Heart right ventricle (tissue), 16 donors: ENCODE measurements at regions not wholly inside any gene's neighbourhood (a gene's known extent, or its start where the extent isn't known, plus 50 kb on each side); places are given as distances from the start of the nearest gene placed in this dataset.

Experiments used
- ATAC-seq, 8 donors: fragments of 200-7000 bp; cut with Tn5 transposase; one replicate each; pipeline ENCODE4 v1.9.1; 2020; ENCODE audit warnings: mild to moderate bottlenecking in 8 of 8, moderate library complexity in 8 of 8, moderate number of reproducible peaks in 1 of 8
- DNase-seq, 2 donors: peaks; one replicate each; pipeline ENCODE4 v3.0.0-alpha.2; 2020
- H3K27ac ChIP-seq, 10 donors: fragments of 200-600 bp; sonication (generic) in 2 of 10; one replicate each; pipeline versions ENCODE4 v1.5.0 to v1.8.0; 2020 to 2022; ENCODE audit warnings: mild to moderate bottlenecking in 3 of 10
- H3K27me3 ChIP-seq, 7 donors: fragments of 200-600 bp; one replicate each; pipeline ENCODE4 v1.8.0; 2021 to 2022; ENCODE audit warnings: mild to moderate bottlenecking in 2 of 7
- H3K36me3 ChIP-seq, 9 donors: fragments of 200-600 bp; sonication (generic) in 1 of 9; one replicate each; pipeline versions ENCODE4 v1.5.0 to v1.8.0; 2020 to 2022; ENCODE audit warnings: mild to moderate bottlenecking in 2 of 9
- H3K4me1 ChIP-seq, 9 donors: fragments of 200-600 bp; sonication (generic) in 1 of 9; one replicate each; pipeline versions ENCODE4 v1.5.0 to v1.8.0; 2020 to 2022; ENCODE audit warnings: mild to moderate bottlenecking in 4 of 9
- H3K4me3 ChIP-seq, 10 donors: fragments of 200-600 bp; sonication (generic) in 2 of 10; one replicate each; pipeline versions ENCODE4 v1.5.0 to v1.8.0; 2020 to 2022; ENCODE audit warnings: mild to moderate bottlenecking in 7 of 10, moderate library complexity in 2 of 10
- H3K9me3 ChIP-seq, 11 donors: fragments of 200-600 bp in 10 of 11; sonication (generic) in 2 of 11; one replicate each; pipeline versions ENCODE4 v1.5.0 to v1.8.0; 2013 to 2022; ENCODE audit warnings: mild to moderate bottlenecking in 2 of 11, control low read depth in 1 of 11, moderate library complexity in 1 of 11
- CTCF ChIP-seq, 9 donors: fragments of 200-600 bp; sonication (generic) in 2 of 9; IDR thresholded peaks; one replicate each; pipeline versions ENCODE4 v1.5.0 to v1.8.0; 2021 to 2022; ENCODE audit warnings: antibody characterized with exemption in 9 of 9, mild to moderate bottlenecking in 5 of 9, moderate library complexity in 1 of 9
- WGBS, 2 donors: extraction: QIAGEN DNeasy Blood & Tissue Kit; methylation state at CpG; one replicate each; pipeline ENCODE4 v1.1.7; 2013; ENCODE audit warnings: inconsistent platforms in 1 of 2; 5-methylcytosine and 5-hydroxymethylcytosine counted together
- intact Hi-C, 10 donors: fragments of 100-400 bp; cut with DNase I; formaldehyde crosslinking; loops; one replicate each; pipeline versions ENCODE4 v1.11.1 to v1.14.2; 2022
- donor health status: Arrhythmogenic right ventricular cardiomyopathy.
- donor health status: ischemic (EF 13 %, LVEDD 7.1; RV severe dilation, severe dysfunction).
- donor health status: healthy with polysubstance abuse.
- donor health status: DM: no; HTN: yes; CAD: no.
- donor health status: DM: no; HTN: no; CAD: no.
- donor health status: ischemic (EF 25% LVEDD 6.9; RV normal size, moderate dysfunction).
- donor health status: ischemic (EF 25% LVEDD 5.7; RV mildly dilated, moderate dysfunction).
- donor health status: healthy.
- donor health status: DM: yes; HTN: yes; CAD: no.
- donor health status: Ischemic cardiomyopathy.
- donor health status: ischemic (EF 35%, LVEDD 5.7; RV mildly dilated, moderate dysfunction).
- donor health status: nonischemic (EF 11% LVEDD 7.7; RV severe dilation, severe dysfunction).
- donor health status: DM: yes; HTN: yes; CAD: no.
- donor health status: PGD.
- donor health status: ischemic (EF 29% LVEDD 5.4; RV normal size, mild dysfunction).
- donor health status: nonischemic (EF 23%, LVEDD 6.1; RV moderate dilation, normal function).

GRCh38 chr21:31570824-31571566, 88.5 kb upstream of the SOD1 start:
- 64 to 68% methylated on average over 8 of the region's 8 CpGs for WGBS, 2 donors
- intact Hi-C loops, result loop anchor here in 1 of 10 donors (10.0 kb wide), 1 partner anchor 226 kb away; the partner anchor contains the start of gene TIAM1

GRCh38 chr21:31566611-31567010, 92.9 kb upstream of the SOD1 start:
- no peaks in the 10 kb centered on the region for H3K36me3 ChIP-seq
- no peak overlapping the region for H3K4me3 ChIP-seq
- 62 to 67% methylated on average over 7 of the region's 7 CpGs for WGBS, 2 donors
- H3K27me3 ChIP-seq, result peaks cover 0 to 3% (median 0%) of the 10 kb centered on the region in 7 donors
- H3K4me1 ChIP-seq, result no peaks in the 10 kb centered on the region
- no peak for TF ChIP-seq CTCF (IDR thresholded peaks at IDR 0.05)
- H3K9me3 ChIP-seq, result no peaks in the 10 kb centered on the region
- ATAC-seq (no peak), DNase-seq (no peak)
- intact Hi-C loops, result loop anchor here in 1 of 10 donors (10.0 kb wide), 1 partner anchor 222 kb away; the partner anchor contains the start of gene TIAM1
- no peak overlapping the region for H3K27ac ChIP-seq

More at GRCh38 chr21:31570824-31571566, 88.5 kb upstream of the SOD1 start:
- ATAC-seq, result no peak
- no peak overlapping the region for H3K27ac ChIP-seq
- DNase-seq, result no peak
- TF ChIP-seq CTCF (IDR thresholded peaks at IDR 0.05), result no peak
- peaks cover 0 to 9% (median 0%) of the 10 kb centered on the region in 7 donors for H3K27me3 ChIP-seq
- H3K4me1 ChIP-seq, result no peaks in the 10 kb centered on the region
- no peak overlapping the region for H3K4me3 ChIP-seq
- H3K9me3 ChIP-seq, result peaks cover 0 to 13% (median 6%) of the 10 kb centered on the region in 11 donors
- no peaks in the 10 kb centered on the region for H3K36me3 ChIP-seq

- no peak overlapping the region for H3K4me3 ChIP-seq
- intact Hi-C loops, result loop anchor here in 1 of 10 donors (10.0 kb wide), 1 partner anchor 221 kb away; the partner anchor contains the start of gene TIAM1
- ATAC-seq (peak in 2 of 8 donors; percentile 38 to 51), DNase-seq (no peak)
- no peaks in the 10 kb centered on the region for H3K9me3 ChIP-seq
- no peaks in the 10 kb centered on the region for H3K36me3 ChIP-seq
- no peaks in the 10 kb centered on the region for H3K4me1 ChIP-seq
- H3K27me3 ChIP-seq, result peaks cover 0 to 9% (median 0%) of the 10 kb centered on the region in 7 donors
- TF ChIP-seq CTCF (IDR thresholded peaks at IDR 0.05), result peak in 1 of 9 donors; percentile 9
- no peak overlapping the region for H3K27ac ChIP-seq
Measured at GRCh38 chr21:31566064-31566463, 93.4 kb upstream of the SOD1 start.

- Histone ChIP-seq H3K36me3 (no peaks in the 10 kb centered on the region), H3K27me3 (peaks cover 0 to 25% (median 12%) of the 10 kb centered on the region in 7 donors), H3K4me1 (peaks cover 0 to 7% (median 6%) of the 10 kb centered on the region in 9 donors), H3K27ac (no peak overlapping the region), H3K4me3 (no peak overlapping the region), H3K9me3 (no peaks in the 10 kb centered on the region)
- intact Hi-C loops, result loop anchor here in 1 of 10 donors (10.0 kb wide), 1 partner anchor 220 kb away; the partner anchor contains the start of gene TIAM1
- ATAC-seq (no peak), DNase-seq (no peak)
- TF ChIP-seq CTCF (IDR thresholded peaks at IDR 0.05), result no peak
- 66 to 67% methylated on average over 9 of the region's 9 CpGs for WGBS, 2 donors
Measured at GRCh38 chr21:31564439-31564838, 95.1 kb upstream of the SOD1 start.
